GM12891 (cell line): ENCODE measurements at regions not wholly inside any gene's neighbourhood (a gene's known extent, or its start where the extent isn't known, plus 50 kb on each side); places are given as distances from the start of the nearest gene placed in this dataset.

Experiments
- DNase-seq: peaks from one replicate; pipeline ENCODE4 v3.0.0; 2011; ENCODE audit warnings: low spot score; ENCODE audit not compliant: insufficient read length
- FAIRE-seq: peaks from 2 replicates; lab custom pipeline; 2011; peaks lifted over from hg19 to GRCh38; lab: Jason Lieb, UNC
- PAX5 ChIP-seq: IDR thresholded peaks from 2 replicates; pipeline ENCODE4 v1.6.1; 2011; ENCODE audit warnings: low read length, moderate library complexity, mild to moderate bottlenecking; ENCODE audit not compliant: insufficient read depth, severe bottlenecking
- POLR2A ChIP-seq: IDR thresholded peaks from 2 replicates; pipeline ENCODE4 v1.6.1; 2011; ENCODE audit warnings: low read depth, low read length, control low read depth
- POLR2AphosphoS5 ChIP-seq: IDR thresholded peaks from 2 replicates; pipeline ENCODE4 v1.6.1; 2011; ENCODE audit warnings: low read depth, low read length, control low read depth
- POU2F2 ChIP-seq: IDR thresholded peaks from 2 replicates; pipeline ENCODE4 v1.6.1; 2011; ENCODE audit warnings: low read depth, mild to moderate bottlenecking, control low read depth, low read length, moderate library complexity
- SPI1 ChIP-seq: IDR thresholded peaks from 2 replicates; pipeline ENCODE4 v1.6.1; 2011; ENCODE audit warnings: low read depth, low read length, control low read depth
- TAF1 ChIP-seq: IDR thresholded peaks from 2 replicates; pipeline ENCODE4 v1.6.1; 2011; ENCODE audit warnings: low read depth, low read length, control low read depth

- DNase-seq (no peak), FAIRE-seq (no peak)
- TF ChIP-seq TAF1 (no peak), POLR2A (no peak), SPI1 (no peak), POU2F2 (no peak), POLR2AphosphoS5 (no peak), PAX5 (no peak)
Measured at GRCh38 chr18:75959150-75959549, 531.6 kb upstream of the SMIM21 start.

DNA sequence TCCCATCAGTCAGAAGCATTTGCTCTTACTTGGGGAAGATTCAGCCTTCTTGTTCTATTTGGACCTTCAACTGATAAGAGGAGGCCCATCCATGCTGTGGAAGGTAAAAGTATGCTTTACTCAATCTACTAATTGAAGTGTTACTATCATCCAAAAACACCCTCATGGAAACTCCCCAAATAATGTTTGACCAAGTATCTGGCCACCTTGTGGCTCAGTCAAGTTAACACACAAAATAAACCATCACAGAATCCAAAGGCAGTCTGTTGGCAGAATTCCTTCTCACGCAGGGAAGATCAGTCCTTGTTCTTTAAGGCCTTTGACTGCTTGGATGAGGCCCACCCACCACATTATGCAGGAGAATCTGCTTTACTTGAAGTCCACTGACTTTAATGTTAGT is 531.2 kb upstream of the SMIM21 start:
- FAIRE-seq (no peak), DNase-seq (no peak)
- TF ChIP-seq SPI1 (no peak), TAF1 (no peak), PAX5 (no peak), POU2F2 (no peak), POLR2A (no peak), POLR2AphosphoS5 (no peak)

DNA sequence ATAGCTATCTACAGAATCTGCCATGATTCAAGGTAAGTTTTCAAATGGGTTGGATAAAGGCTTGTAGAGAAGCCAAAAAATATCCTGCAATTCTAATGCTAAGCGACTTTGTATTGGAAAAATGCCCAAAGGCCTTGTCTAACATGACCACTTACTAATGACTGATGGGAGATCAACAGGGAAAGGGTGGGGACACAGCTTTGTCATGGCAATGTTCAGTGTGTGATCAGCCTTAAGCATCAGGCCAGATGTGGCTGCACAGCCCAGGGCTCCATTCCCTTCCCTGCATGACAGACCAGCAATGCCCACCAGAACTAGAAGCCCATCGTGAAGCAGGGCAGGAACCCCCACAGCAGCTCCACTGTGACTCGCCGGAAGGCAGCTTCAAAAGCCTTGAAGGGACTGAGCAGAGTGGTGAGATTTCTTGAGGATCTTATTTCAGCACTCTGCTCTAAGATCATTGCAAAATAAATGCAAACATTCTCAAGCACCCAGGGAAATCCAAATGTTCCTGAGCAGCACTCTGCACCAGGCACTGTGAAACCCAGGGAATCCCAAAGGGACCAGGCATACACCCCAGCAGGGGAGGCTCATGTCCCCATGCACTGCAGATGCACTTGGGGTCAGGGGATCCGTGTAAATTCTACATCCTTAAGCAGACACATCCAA is 517.9 kb upstream of the SMIM21 start:
- DNase-seq (no peak), FAIRE-seq (no peak)
- TF ChIP-seq POU2F2: no peak
- no peak for TF ChIP-seq POLR2A
- no peak for TF ChIP-seq PAX5
- no peak for TF ChIP-seq POLR2AphosphoS5
- TF ChIP-seq TAF1: no peak
- no peak for TF ChIP-seq SPI1

DNA sequence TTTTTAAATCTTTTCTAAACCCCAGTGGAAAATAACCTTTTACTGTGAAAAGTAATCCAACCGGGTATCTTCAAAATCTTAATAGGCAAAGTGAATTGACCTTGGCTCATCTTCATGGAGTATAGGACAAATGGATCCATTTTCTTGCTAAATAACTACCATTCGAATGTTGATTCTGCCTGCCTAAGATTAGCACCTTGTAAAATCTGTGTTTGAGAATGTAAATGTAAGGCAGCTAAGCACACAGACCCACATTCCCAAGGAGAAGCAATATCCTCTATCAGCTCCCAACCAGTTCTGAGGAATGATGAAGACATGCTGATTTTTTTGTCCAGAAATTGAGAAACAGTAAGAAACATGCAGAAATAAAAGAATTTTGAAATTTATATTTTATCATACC is 509.8 kb upstream of the SMIM21 start:
- FAIRE-seq: no peak
- TF ChIP-seq POLR2AphosphoS5: no peak
- no peak for TF ChIP-seq TAF1
- no peak for TF ChIP-seq SPI1
- TF ChIP-seq POLR2A: no peak
- TF ChIP-seq PAX5: no peak
- TF ChIP-seq POU2F2: no peak
- DNase-seq: no peak

DNA sequence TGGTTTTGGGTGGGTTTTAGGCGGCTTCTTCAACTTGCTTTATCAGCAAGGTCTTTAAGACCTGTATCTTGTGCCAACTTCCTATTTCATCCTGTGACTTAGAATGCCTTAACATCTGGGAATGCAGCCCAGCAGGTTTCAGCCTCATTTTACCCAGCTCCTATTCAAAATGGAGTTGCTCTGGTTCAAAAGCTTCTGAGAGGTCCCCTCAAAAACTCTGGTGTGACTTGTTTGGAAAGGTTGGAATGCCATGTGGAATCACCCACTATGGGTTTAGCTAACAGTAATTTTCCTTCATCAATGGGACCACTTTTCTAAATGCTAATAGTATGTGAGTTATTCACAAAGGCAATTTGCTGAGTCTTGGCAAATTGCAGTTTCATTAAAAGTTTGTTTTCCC is 509.4 kb upstream of the SMIM21 start:
- FAIRE-seq: no peak
- no peak for TF ChIP-seq POLR2A
- TF ChIP-seq TAF1: no peak
- TF ChIP-seq POU2F2: no peak
- TF ChIP-seq SPI1: no peak
- TF ChIP-seq PAX5: no peak
- TF ChIP-seq POLR2AphosphoS5: no peak
- DNase-seq: no peak

DNA sequence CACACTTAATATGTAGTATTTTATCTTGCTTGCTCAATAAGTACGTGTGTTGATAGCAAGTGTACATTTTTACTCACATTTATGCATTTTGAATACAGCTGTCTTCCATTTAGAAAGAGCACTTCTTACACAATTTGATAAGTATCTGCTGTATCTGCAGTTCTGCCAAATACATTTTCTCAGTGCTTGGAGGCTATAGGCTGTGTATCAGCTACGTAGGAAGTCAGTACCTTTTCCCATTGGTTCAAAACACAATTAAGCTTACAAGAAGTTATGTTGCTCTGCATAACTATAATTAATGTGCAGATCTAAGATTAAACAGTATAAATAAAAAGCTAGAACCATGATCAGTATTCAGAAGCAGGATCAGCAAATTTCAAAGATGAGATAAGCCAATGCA is 503.6 kb upstream of the SMIM21 start:
- TF ChIP-seq POLR2A: no peak
- TF ChIP-seq SPI1: no peak
- no peak for TF ChIP-seq POLR2AphosphoS5
- TF ChIP-seq TAF1: no peak
- TF ChIP-seq PAX5: no peak
- no peak for TF ChIP-seq POU2F2
- DNase-seq: no peak
- no peak for FAIRE-seq

DNA sequence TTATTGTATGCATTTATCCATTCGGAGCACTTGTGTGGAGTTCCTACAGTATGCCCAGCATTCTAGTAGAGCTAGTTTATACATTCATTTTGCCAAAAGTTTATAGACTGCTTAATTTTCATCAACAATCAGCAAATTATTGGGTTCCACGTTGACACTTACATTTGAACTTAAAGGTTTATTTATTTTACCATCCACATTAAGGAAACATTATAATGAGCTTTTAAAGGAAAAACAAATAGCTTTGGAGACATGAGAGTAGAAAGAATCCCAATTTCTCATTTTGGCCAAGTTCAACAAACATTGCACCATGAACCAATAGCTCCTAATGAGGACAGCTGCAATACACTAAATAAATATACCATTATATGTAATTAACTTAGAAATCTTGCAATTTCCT is 501.2 kb upstream of the SMIM21 start:
- no peak for FAIRE-seq

DNA sequence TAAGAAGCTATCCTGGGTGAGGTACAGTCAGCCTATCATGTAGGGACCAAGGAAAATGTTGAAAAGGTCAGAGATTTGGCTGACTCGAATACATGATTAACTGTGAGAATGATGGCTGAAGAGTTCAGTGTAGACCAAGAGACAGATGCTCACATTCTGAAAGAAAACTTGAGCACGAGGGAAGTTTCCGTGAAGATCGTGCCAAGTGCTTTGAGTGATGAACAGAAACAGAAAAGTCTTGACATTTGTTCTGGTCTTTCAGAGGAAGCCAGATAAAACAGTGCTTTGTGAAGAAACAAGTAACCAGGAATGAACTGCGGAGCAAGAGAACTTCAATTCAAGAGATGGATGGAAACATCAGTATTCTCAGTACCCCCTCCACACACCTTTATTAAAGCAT is 500.3 kb upstream of the SMIM21 start:
- TF ChIP-seq PAX5 (no peak), TAF1 (no peak), POLR2A (no peak), POLR2AphosphoS5 (no peak), POU2F2 (no peak), SPI1 (no peak)
- no peak for FAIRE-seq

More for the DNA sequence above, 501.2 kb upstream of the SMIM21 start:
- TF ChIP-seq POLR2A (no peak), SPI1 (no peak), TAF1 (no peak)
- DNase-seq: no peak

DNA sequence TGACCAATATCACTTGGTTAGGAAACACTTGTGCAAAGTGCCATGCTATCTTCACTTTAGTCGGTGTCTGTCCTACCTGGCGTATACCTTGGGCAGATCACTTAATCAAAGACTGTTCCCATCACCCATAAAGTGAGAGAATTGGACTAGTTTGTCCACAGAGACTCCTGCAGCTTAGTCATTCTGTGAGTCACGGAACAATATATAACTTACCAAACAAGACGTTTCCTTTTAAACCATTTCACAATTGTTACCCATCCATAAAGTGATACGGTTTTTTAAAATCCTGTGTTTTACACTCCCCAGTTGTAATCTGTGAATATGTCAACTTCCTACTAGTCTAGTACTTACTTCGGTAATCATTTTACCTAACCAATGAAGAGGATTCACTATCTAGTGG is 499.3 kb upstream of the SMIM21 start:
- no peak for TF ChIP-seq POU2F2
- no peak for TF ChIP-seq POLR2AphosphoS5
- no peak for TF ChIP-seq TAF1
- no peak for TF ChIP-seq PAX5
- no peak for TF ChIP-seq POLR2A
- no peak for TF ChIP-seq SPI1
- no peak for FAIRE-seq
- no peak for DNase-seq

More for the DNA sequence above, 500.3 kb upstream of the SMIM21 start:
- DNase-seq: no peak

GRCh38 chr18:75923169-75923568 is 495.7 kb upstream of the SMIM21 start:
- FAIRE-seq (no peak), DNase-seq (no peak)
- TF ChIP-seq POLR2AphosphoS5 (no peak), POU2F2 (no peak), POLR2A (no peak)

GRCh38 chr18:75916624-75916982 is 489.1 kb upstream of the SMIM21 start:
- TF ChIP-seq SPI1 (no peak), POLR2A (no peak), POU2F2 (no peak), PAX5 (no peak), TAF1 (no peak), POLR2AphosphoS5 (no peak)
- FAIRE-seq (no peak), DNase-seq (no peak)
